Gastroesophageal sphincter (tissue), 4 donors: ENCODE measurements at regions not wholly inside any gene's neighbourhood (a gene's known extent, or its start where the extent isn't known, plus 50 kb on each side); places are given as distances from the start of the nearest gene placed in this dataset.

ENCODE experiments used
- ATAC-seq: fragments of 150-250 bp; one replicate; pipeline ENCODE4 v1.9.1; 2016; ENCODE audit warnings: mild to moderate bottlenecking, moderate library complexity
- H3K27ac ChIP-seq, 4 donors: fragments of 200-600 bp; sonication (generic) in 3 of 4; 1 replicate in 3 of 4; 2 replicates in 1 of 4; pipeline ENCODE4 v1.5.1; 2016 to 2019
- H3K27me3 ChIP-seq: fragments of 200-600 bp; sonication (generic); one replicate; pipeline ENCODE4 v1.5.1; 2019
- H3K36me3 ChIP-seq, 2 donors: fragments of 200-600 bp; sonication (generic); one replicate each; pipeline ENCODE4 v1.5.1; 2019; ENCODE audit warnings: control low read depth in 1 of 2
- H3K4me1 ChIP-seq, 3 donors: fragments of 200-600 bp; sonication (generic); 1 replicate in 2 of 3; 2 replicates in 1 of 3; pipeline ENCODE4 v1.5.1; 2016 to 2019; ENCODE audit warnings: control low read depth in 2 of 3
- H3K4me3 ChIP-seq, 2 donors: fragments of 200-600 bp; sonication (generic); one replicate each; pipeline ENCODE4 v1.5.1; 2019; ENCODE audit warnings: mild to moderate bottlenecking in 1 of 2, moderate library complexity in 1 of 2
- H3K9me3 ChIP-seq, 3 donors: fragments of 200-600 bp; sonication (generic); one replicate each; pipeline ENCODE4 v1.5.1; 2017 to 2019; ENCODE audit warnings: control low read depth in 2 of 3
- CTCF ChIP-seq, 4 experiments: fragments of 200-600 bp in 2 of 4; fragments of 450-650 bp in 2 of 4; sonication (generic) in 1 of 4; IDR thresholded peaks; one replicate each; pipeline ENCODE4 v1.5.1; 2017 to 2019; ENCODE audit warnings: antibody characterized with exemption in 4 of 4, mild to moderate bottlenecking in 2 of 4, moderate library complexity in 2 of 4
- EP300 ChIP-seq: sonication (generic); formaldehyde crosslinking; IDR thresholded peaks from one replicate; pipeline ENCODE4 v1.6.1; 2017; ENCODE audit warnings: antibody characterized with exemption, mild to moderate bottlenecking
- POLR2A ChIP-seq, 2 donors: fragments of 450-650 bp; IDR thresholded peaks; one replicate each; pipeline ENCODE4 v1.6.1; 2017; ENCODE audit warnings: antibody characterized with exemption in 2 of 2, mild to moderate bottlenecking in 2 of 2, moderate library complexity in 1 of 2
- POLR2AphosphoS5 ChIP-seq: sonication (generic); formaldehyde crosslinking; IDR thresholded peaks from one replicate; pipeline ENCODE4 v1.6.1; 2017; ENCODE audit warnings: antibody characterized with exemption
- WGBS, 2 donors: methylation state at CpG; one replicate each; pipeline ENCODE4 v1.1.5; 2018; ENCODE audit warnings: low coverage in 1 of 2; 5-methylcytosine and 5-hydroxymethylcytosine counted together

- no peaks in the 10 kb centered on the region for H3K4me1 ChIP-seq
- ATAC-seq = no peak
- no peak overlapping the region for H3K4me3 ChIP-seq
- TF ChIP-seq EP300 = no peak
- TF ChIP-seq POLR2A (IDR thresholded peaks at IDR 0.05) = no peak
- TF ChIP-seq POLR2AphosphoS5 = no peak
- TF ChIP-seq CTCF (IDR thresholded peaks at IDR 0.05) = no peak
- no peak overlapping the region for H3K27ac ChIP-seq
- no peaks in the 10 kb centered on the region for H3K27me3 ChIP-seq
- H3K9me3 ChIP-seq = no peaks in the 10 kb centered on the region
- WGBS, 2 donors = 9 to 57% methylated on average over 1 of the region's 1 CpG
- H3K36me3 ChIP-seq = no peaks in the 10 kb centered on the region
These were observed 56.8 kb upstream of the KCNMB2 start for GRCh38 chr3:178479446-178479845.

GRCh38 chr3:178479860-178480259, 56.4 kb upstream of the KCNMB2 start:
- Histone ChIP-seq H3K4me3 (no peak overlapping the region), H3K9me3 (no peaks in the 10 kb centered on the region), H3K4me1 (no peaks in the 10 kb centered on the region), H3K36me3 (no peaks in the 10 kb centered on the region), H3K27ac (no peak overlapping the region), H3K27me3 (no peaks in the 10 kb centered on the region)
- TF ChIP-seq EP300 (no peak), POLR2A (IDR thresholded peaks at IDR 0.05) (no peak), POLR2AphosphoS5 (no peak), CTCF (IDR thresholded peaks at IDR 0.05) (no peak)
- ATAC-seq = no peak
- 67 to 83% methylated on average over 1 to 3 of the region's 4 CpGs for WGBS, 2 donors

GRCh38 chr3:178480274-178480673, 56.0 kb upstream of the KCNMB2 start:
- no peaks in the 10 kb centered on the region for H3K4me1 ChIP-seq
- no peaks in the 10 kb centered on the region for H3K27me3 ChIP-seq
- H3K36me3 ChIP-seq = no peaks in the 10 kb centered on the region
- H3K4me3 ChIP-seq = no peak overlapping the region
- WGBS, 2 donors = 81 to 90% methylated on average over 5 of the region's 5 CpGs
- H3K9me3 ChIP-seq = no peaks in the 10 kb centered on the region
- H3K27ac ChIP-seq = no peak overlapping the region
- no peak for ATAC-seq
- TF ChIP-seq CTCF (IDR thresholded peaks at IDR 0.05) (no peak), POLR2A (IDR thresholded peaks at IDR 0.05) (no peak), POLR2AphosphoS5 (no peak), EP300 (no peak)

GRCh38 chr3:178480795-178481194, 55.4 kb upstream of the KCNMB2 start:
- ATAC-seq = no peak
- WGBS, 2 donors = 75 to 88% methylated on average over 4 of the region's 4 CpGs
- H3K4me3 ChIP-seq = no peak overlapping the region

GRCh38 chr3:178482981-178483380, 53.3 kb upstream of the KCNMB2 start:
- WGBS, 2 donors = 92 to 94% methylated on average over 2 to 3 of the region's 3 CpGs
- TF ChIP-seq POLR2A (IDR thresholded peaks at IDR 0.05) (no peak), EP300 (no peak), CTCF (IDR thresholded peaks at IDR 0.05) (no peak), POLR2AphosphoS5 (no peak)
- no peaks in the 10 kb centered on the region for H3K9me3 ChIP-seq
- H3K27me3 ChIP-seq = no peaks in the 10 kb centered on the region
- H3K4me1 ChIP-seq = no peaks in the 10 kb centered on the region
- H3K27ac ChIP-seq = no peak overlapping the region
- no peak overlapping the region for H3K4me3 ChIP-seq
- no peaks in the 10 kb centered on the region for H3K36me3 ChIP-seq
- no peak for ATAC-seq

More at GRCh38 chr3:178480795-178481194, 55.4 kb upstream of the KCNMB2 start:
- Histone ChIP-seq H3K27ac (no peak overlapping the region), H3K9me3 (no peaks in the 10 kb centered on the region), H3K4me1 (no peaks in the 10 kb centered on the region), H3K36me3 (no peaks in the 10 kb centered on the region), H3K27me3 (no peaks in the 10 kb centered on the region)
- TF ChIP-seq POLR2AphosphoS5 (no peak), CTCF (IDR thresholded peaks at IDR 0.05) (no peak), POLR2A (IDR thresholded peaks at IDR 0.05) (no peak)
